LHCN-M2 (cell line): ENCODE measurements at regions not wholly inside any gene's neighbourhood (a gene's known extent, or its start where the extent isn't known, plus 50 kb on each side); places are given as distances from the start of the nearest gene placed in this dataset.

Experiments
- DNase-seq: peaks from one replicate; pipeline ENCODE4 v3.0.0-alpha.2; 2012; ENCODE audit warnings: low read depth

GRCh38 chr12:30155001-30155730 is 371.4 kb upstream of the TMTC1 start:
- DNase-seq, result peak; percentile 29

GRCh38 chr12:30153981-30154380 is 370.2 kb upstream of the TMTC1 start:
- DNase-seq, result no peak

- DNase-seq, result no peak
Observed at GRCh38 chr12:30152705-30153104, 369.0 kb upstream of the TMTC1 start.

GRCh38 chr12:30151831-30152230 is 368.1 kb upstream of the TMTC1 start:
- DNase-seq, result no peak

GRCh38 chr12:30146561-30146960 is 362.8 kb upstream of the TMTC1 start:
- DNase-seq, result no peak

- no peak for DNase-seq
Observed at GRCh38 chr12:30145684-30146032, 361.9 kb upstream of the TMTC1 start.

- no peak for DNase-seq
Observed at GRCh38 chr12:30144777-30145683, 361.3 kb upstream of the TMTC1 start.

- DNase-seq, result no peak
Observed at GRCh38 chr12:30142301-30142700, 358.6 kb upstream of the TMTC1 start.

- DNase-seq, result no peak
Observed at GRCh38 chr12:30138483-30138882, 354.7 kb upstream of the TMTC1 start.

- no peak for DNase-seq
Observed at GRCh38 chr12:30136696-30137095, 353.0 kb upstream of the TMTC1 start.

GRCh38 chr12:30135776-30136175 is 352.0 kb upstream of the TMTC1 start:
- DNase-seq, result no peak

GRCh38 chr12:30134229-30134628 is 350.5 kb upstream of the TMTC1 start:
- no peak for DNase-seq

GRCh38 chr12:30126944-30127343 is 343.2 kb upstream of the TMTC1 start:
- DNase-seq, result no peak

- DNase-seq, result no peak
Observed at GRCh38 chr12:30120522-30120921, 336.8 kb upstream of the TMTC1 start.

GRCh38 chr12:30117483-30117882 is 333.7 kb upstream of the TMTC1 start:
- no peak for DNase-seq

- DNase-seq, result no peak
Observed at GRCh38 chr12:30111719-30112118, 328.0 kb upstream of the TMTC1 start.

- DNase-seq, result peak; percentile 57
Observed at GRCh38 chr12:30110958-30111586, 327.3 kb upstream of the TMTC1 start.

- DNase-seq, result no peak
Observed at GRCh38 chr12:30110498-30110897, 326.8 kb upstream of the TMTC1 start.

- DNase-seq, result no peak
Observed at GRCh38 chr12:30108666-30109065, 324.9 kb upstream of the TMTC1 start.

- DNase-seq, result peak; percentile 19
Observed at GRCh38 chr12:30106204-30106965, 322.6 kb upstream of the TMTC1 start.

GRCh38 chr12:30105505-30105904 is 321.8 kb upstream of the TMTC1 start:
- DNase-seq, result no peak

GRCh38 chr12:30104971-30105370 is 321.2 kb upstream of the TMTC1 start:
- DNase-seq, result no peak
